HepG2 (cell line): ENCODE measurements at regions not wholly inside any gene's neighbourhood (a gene's known extent, or its start where the extent isn't known, plus 50 kb on each side); places are given as distances from the start of the nearest gene placed in this dataset.
"Not testable (repeated sequence)": the region's sequence is repeated elsewhere in the genome, so short reads cannot be mapped to it uniquely, and the experiment has no call there.

Experiments used
- ATAC-seq: fragments of 200-7000 bp; cut with Tn5 transposase; 3 replicates; pipeline ENCODE4 v1.9.1; 2020; ENCODE audit warnings: mild to moderate bottlenecking, moderate library complexity
- BruUV-seq: library from RNA; stranded (reverse); fragments of 400-500 nt; replicated peaks from 2 replicates; lab custom pipeline; 2021; lab: Mats Ljungman, UMichigan
- CTCF ChIA-PET: fragments of 300-600 bp; formaldehyde crosslinking; extraction: SDS; loops from one replicate; lab custom pipeline; 2021; ENCODE audit warnings: low total read pairs, inconsistent platforms, low intra/inter-chr PET ratio; lab: Yijun Ruan, JAX
- POLR2A ChIA-PET: fragments of 350-600 bp; sonication (Branson Sonifier 250); formaldehyde crosslinking; loops from one replicate; lab custom pipeline; 2020; ENCODE audit warnings: antibody characterized with exemption, inconsistent platforms; lab: Yijun Ruan, JAX
- DNase-seq: peaks from one replicate; pipeline ENCODE4 v3.0.0-alpha.2; 2015; ENCODE audit warnings: low spot score
- FAIRE-seq: peaks from 3 replicates; lab custom pipeline; 2011; peaks lifted over from hg19 to GRCh38; lab: Jason Lieb, UNC
- H2AFZ ChIP-seq: one replicate; pipeline ENCODE4 v1.6.1; 2011; ENCODE audit warnings: low read length, inconsistent platforms
- H3K27ac ChIP-seq: fragments of 300-600 bp; 3 replicates; pipeline ENCODE4 v1.8.0; 2011; ENCODE audit warnings: mixed run types, mild to moderate bottlenecking, mixed read lengths, low read length, inconsistent platforms; ENCODE audit not compliant: insufficient read depth; ENCODE audit errors: extremely low read length
- H3K27me3 ChIP-seq, 2 experiments: fragments of 200-600 bp in 1 of 2; 2 replicates in 1 of 2; 3 replicates in 1 of 2; pipeline versions ENCODE4 v1.6.0 to v1.8.0; 2011; ENCODE audit warnings: low read length in 2 of 2, mild to moderate bottlenecking in 2 of 2, moderate library complexity in 2 of 2, inconsistent platforms in 1 of 2; ENCODE audit not compliant: insufficient read depth in 2 of 2, control insufficient read depth in 1 of 2
- H3K36me3 ChIP-seq, 2 experiments: fragments of 200-600 bp in 1 of 2; replicated peaks in 1 of 2; 2 replicates in 1 of 2; 3 replicates in 1 of 2; pipeline versions ENCODE4 v1.5.1 to v1.8.0; 2011; ENCODE audit warnings: low read length in 2 of 2, inconsistent platforms in 1 of 2; ENCODE audit not compliant: insufficient read depth in 2 of 2, control insufficient read depth in 1 of 2
- H3K4me1 ChIP-seq: 2 replicates; pipeline ENCODE4 v1.5.1; 2012; ENCODE audit warnings: low read length, inconsistent platforms; ENCODE audit not compliant: insufficient read depth
- H3K4me2 ChIP-seq: 2 replicates; pipeline ENCODE4 v1.6.0; 2011; ENCODE audit warnings: low read depth, low read length, inconsistent platforms
- H3K4me3 ChIP-seq, 3 experiments: fragments of 200-600 bp in 1 of 3; sonication (generic), shearing (Covaris generic) in 1 of 3; replicated peaks in 1 of 3; 2 replicates each; pipeline ENCODE4 v1.5.1; 2011 to 2016; ENCODE audit warnings: low read length in 3 of 3, inconsistent platforms in 2 of 3, low read depth in 2 of 3, mild to moderate bottlenecking in 2 of 3, control low read depth in 1 of 3, mixed read lengths in 1 of 3; ENCODE audit not compliant: insufficient read depth in 1 of 3
- H3K79me2 ChIP-seq: one replicate; pipeline ENCODE4 v1.6.1; 2011; ENCODE audit warnings: low read length, inconsistent platforms; ENCODE audit not compliant: insufficient read depth
- H3K9ac ChIP-seq: 2 replicates; pipeline ENCODE4 v1.6.0; 2011; ENCODE audit warnings: mild to moderate bottlenecking, low read depth, low read length, inconsistent platforms; ENCODE audit not compliant: insufficient read depth
- H3K9me3 ChIP-seq: 2 replicates; pipeline ENCODE4 v1.5.1; 2012; ENCODE audit warnings: mild to moderate bottlenecking, low read length
- H4K20me1 ChIP-seq: 2 replicates; pipeline ENCODE4 v1.6.0; 2011; ENCODE audit warnings: inconsistent platforms, mild to moderate bottlenecking, low read length, moderate library complexity; ENCODE audit not compliant: insufficient read depth
- DR1 ChIP-seq: sonication (generic); formaldehyde crosslinking; IDR thresholded peaks from 2 replicates; pipeline ENCODE4 v1.8.0; 2021; ENCODE audit warnings: mild to moderate bottlenecking, missing genetic modification reagents, inconsistent platforms
- GABPA ChIP-seq, 2 experiments: IDR thresholded peaks; 2 replicates each; pipeline ENCODE4 v1.6.1; 2011 to 2016; ENCODE audit warnings: low read depth in 2 of 2, low read length in 1 of 2, missing biosample characterization in 1 of 2, missing genetic modification characterization in 1 of 2
- HDAC1 ChIP-seq: sonication (generic); formaldehyde crosslinking; IDR thresholded peaks from 2 replicates; pipeline ENCODE4 v1.5.1; 2020; ENCODE audit warnings: mild to moderate bottlenecking, missing genetic modification reagents
- KLF11 ChIP-seq: IDR thresholded peaks from 2 replicates; pipeline ENCODE4 v1.6.1; 2016; ENCODE audit warnings: missing compliant biosample characterization
- ZNF20 ChIP-seq: sonication (generic); formaldehyde crosslinking; IDR thresholded peaks from 2 replicates; pipeline ENCODE4 v1.4.0; 2020; ENCODE audit warnings: mild to moderate bottlenecking, moderate library complexity, missing genetic modification reagents
- WGBS: methylation state at CpG from one replicate; pipeline ENCODE4 v1.1.6; 2017; ENCODE audit warnings: low lambda C conversion rate; 5-methylcytosine and 5-hydroxymethylcytosine counted together
- in situ Hi-C: cut with HindIII; loops from 2 replicates; pipeline ENCODE4 v1.10.0; 2017; ENCODE audit warnings: low pct_unique_long_range_greater_than_20kb; ENCODE audit not compliant: extremely low pct_ligation_motif_present
- intact Hi-C: fragments of 100-400 bp; cut with micrococcal nuclease; formaldehyde crosslinking; loops from one replicate; pipeline ENCODE4 v1.10.0; 2022; ENCODE audit not compliant: unreplicated experiment
- TF ChIP-seq, protein P1 (sequence below): sonication (generic); formaldehyde crosslinking; IDR thresholded peaks from 2 replicates; pipeline ENCODE4 v1.4.0; 2020; ENCODE audit warnings: mild to moderate bottlenecking, missing genetic modification reagents

DNA sequence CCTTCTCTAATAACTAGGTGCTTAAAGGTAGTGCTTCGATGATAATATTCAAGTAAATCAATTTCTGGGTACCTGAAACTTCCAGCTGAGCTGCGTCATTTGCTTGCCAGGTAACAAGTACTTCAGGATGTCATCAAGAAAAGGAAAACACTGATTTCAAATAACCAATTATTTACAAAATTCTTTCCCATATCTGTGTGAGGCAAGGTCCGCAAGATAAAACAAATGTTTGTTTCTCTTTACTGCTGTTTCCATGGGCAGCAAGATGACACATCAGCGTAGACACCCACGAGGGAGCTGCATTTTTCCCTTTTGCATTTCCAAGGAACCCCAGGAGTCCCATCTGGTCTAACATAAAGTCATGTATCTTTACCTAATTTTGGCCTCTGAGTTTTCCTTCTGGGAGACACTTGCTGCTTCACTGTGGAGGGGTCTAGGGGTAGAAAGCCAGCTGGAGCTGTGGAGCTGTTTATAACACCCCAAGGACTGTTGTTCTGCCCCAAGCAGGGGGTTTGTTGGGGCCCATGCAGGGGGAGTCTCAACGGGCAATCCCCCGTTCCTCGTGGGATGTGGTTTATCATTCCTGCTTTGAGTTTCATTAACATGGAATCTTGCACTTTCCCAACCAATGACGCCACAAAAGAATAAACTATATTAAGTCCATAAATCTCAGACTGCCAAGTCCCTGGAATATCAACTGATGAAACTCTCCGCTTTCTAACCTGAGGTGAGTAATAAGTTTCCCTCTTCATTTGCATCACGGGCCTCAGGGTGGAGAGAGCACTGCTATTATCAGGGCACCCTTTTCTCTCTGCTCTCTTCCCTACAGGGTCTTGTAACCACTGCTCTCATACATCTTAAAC lies 112.8 kb upstream of the PELI2 start:
- TF ChIP-seq KLF11 (CRISPR knock-in tag): no peak
- TF ChIP-seq ZNF20 (CRISPR knock-in tag): no peak
- no peak for TF ChIP-seq DR1
- TF ChIP-seq HDAC1: no peak
- TF ChIP-seq, protein P1, sequence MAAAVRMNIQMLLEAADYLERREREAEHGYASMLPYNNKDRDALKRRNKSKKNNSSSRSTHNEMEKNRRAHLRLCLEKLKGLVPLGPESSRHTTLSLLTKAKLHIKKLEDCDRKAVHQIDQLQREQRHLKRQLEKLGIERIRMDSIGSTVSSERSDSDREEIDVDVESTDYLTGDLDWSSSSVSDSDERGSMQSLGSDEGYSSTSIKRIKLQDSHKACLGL (CRISPR knock-in tag): no peak
- no peak for TF ChIP-seq GABPA (IDR thresholded peaks at IDR 0.05; ENCODE audit: low read depth, low read length)
- TF ChIP-seq GABPA (CRISPR knock-in tag; IDR thresholded peaks at IDR 0.05; ENCODE audit: low read depth): no peak
- Histone ChIP-seq H3K4me1 (no peaks in the 10 kb centered on the region), H3K4me2 (no peak overlapping the region), H3K27ac (no peak overlapping the region), H4K20me1 (no peaks in the 10 kb centered on the region), H3K9me3 (no peaks in the 10 kb centered on the region), H2AFZ (no peak overlapping the region), H3K79me2 (no peaks in the 10 kb centered on the region), H3K9ac (no peak overlapping the region), H3K4me3 (no peak overlapping the region), H3K36me3 (no peaks in the 10 kb centered on the region), H3K27me3 (0 out of 5 replicates have a peak, but pooled peaks cover 0 to 4% of the 10 kb centered on the region in 2 experiments)
- ATAC-seq: no peak
- ChIA-PET POLR2A (no interaction called here), CTCF (no interaction called here)
- no peak for DNase-seq
- intact Hi-C loops (no loop called here), in situ Hi-C loops (no loop called here)
- BruUV-seq: no TSS peak
- WGBS: 37% methylated on average over 11 of the region's 11 CpGs
- FAIRE-seq: no peak

DNA sequence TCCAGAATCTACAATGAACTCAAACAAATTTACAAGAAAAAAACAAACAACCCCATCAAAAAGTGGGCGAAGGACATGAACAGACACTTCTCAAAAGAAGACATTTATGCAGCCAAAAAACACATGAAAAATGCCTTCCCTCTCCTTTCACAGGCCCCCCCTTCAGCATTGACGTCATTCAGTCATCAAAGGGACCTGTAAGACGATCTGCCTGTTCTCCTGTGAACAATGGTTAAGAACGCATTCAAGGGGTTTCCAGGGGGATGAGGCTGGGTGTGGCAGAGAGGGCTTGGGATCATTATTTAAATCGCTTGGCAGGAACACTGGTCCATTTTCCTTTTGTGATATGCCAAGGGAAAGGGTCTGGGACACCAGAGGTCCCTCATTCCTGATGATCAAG lies 110.7 kb upstream of the PELI2 start:
- H3K4me2 ChIP-seq, BruUV-seq, CTCF ChIA-PET, DNase-seq, H3K4me3 ChIP-seq, ATAC-seq, H3K36me3 ChIP-seq, FAIRE-seq, H2AFZ ChIP-seq, H3K27me3 ChIP-seq, H3K27ac ChIP-seq, POLR2A ChIA-PET, H3K4me1 ChIP-seq, H3K9ac ChIP-seq, H4K20me1 ChIP-seq, intact Hi-C loops, H3K9me3 ChIP-seq, in situ Hi-C loops, H3K79me2 ChIP-seq: not testable (repeated sequence)
- WGBS: 32% methylated on average over 5 of the region's 5 CpGs
